HEK293 (cell line): ENCODE measurements at regions not wholly inside any gene's neighbourhood (a gene's known extent, or its start where the extent isn't known, plus 50 kb on each side); places are given as distances from the start of the nearest gene placed in this dataset.

Experiments
- CTCF ChIA-PET: fragments of 350-600 bp; formaldehyde crosslinking; extraction: SDS; loops from one replicate; lab custom pipeline; 2021; ENCODE audit warnings: antibody characterized with exemption; lab: Yijun Ruan, JAX
- POLR2A ChIA-PET: fragments of 300-600 bp; formaldehyde crosslinking; extraction: SDS; loops from one replicate; lab custom pipeline; 2020; ENCODE audit warnings: antibody characterized with exemption, inconsistent platforms; lab: Yijun Ruan, JAX
- H3K27ac ChIP-seq: fragments of 200-500 bp; sonication (Bioruptor generic); 2 replicates; pipeline ENCODE4 v1.5.1; 2014; ENCODE audit warnings: low read depth, low read length, control low read depth, inconsistent platforms; ENCODE audit errors: extremely low read depth
- H3K36me3 ChIP-seq, 2 experiments: fragments of 200-500 bp in 1 of 2; sonication (Bioruptor generic) in 1 of 2; 1 replicate in 1 of 2; 2 replicates in 1 of 2; pipeline ENCODE4 v1.5.1; 2014 to 2017; ENCODE audit warnings: inconsistent platforms in 2 of 2, low read length in 2 of 2; ENCODE audit not compliant: control insufficient read depth in 2 of 2, insufficient read depth in 1 of 2
- H3K4me1 ChIP-seq: fragments of 200-500 bp; sonication (Bioruptor generic); 2 replicates; pipeline ENCODE4 v1.5.1; 2014; ENCODE audit warnings: mild to moderate bottlenecking, low read length, inconsistent platforms; ENCODE audit not compliant: control insufficient read depth, insufficient read depth
- H3K4me3 ChIP-seq: 2 replicates; pipeline ENCODE4 v1.5.1; 2011; ENCODE audit warnings: low read depth, mild to moderate bottlenecking, control low read depth, low read length, moderate library complexity
- H3K9me3 ChIP-seq: fragments of 200-500 bp; sonication (Bioruptor generic); 2 replicates; pipeline ENCODE4 v1.5.1; 2014; ENCODE audit warnings: low read depth, low read length, inconsistent platforms; ENCODE audit not compliant: control insufficient read depth, insufficient read depth
- BCL11B ChIP-seq: fragments of 450-650 bp; formaldehyde crosslinking; IDR thresholded peaks from 2 replicates; pipeline ENCODE4 v1.5.1; 2016; ENCODE audit warnings: low read depth, missing biosample characterization, missing genetic modification characterization
- GLI4 ChIP-seq: fragments of 450-650 bp; formaldehyde crosslinking; IDR thresholded peaks from 2 replicates; pipeline ENCODE4 v1.5.1; 2016; ENCODE audit warnings: missing biosample characterization, missing genetic modification characterization
- KLF16 ChIP-seq: fragments of 450-650 bp; formaldehyde crosslinking; IDR thresholded peaks from 2 replicates; pipeline ENCODE4 v1.5.1; 2017; ENCODE audit warnings: missing biosample characterization, missing genetic modification characterization
- MZF1 ChIP-seq: fragments of 450-650 bp; formaldehyde crosslinking; IDR thresholded peaks from 2 replicates; pipeline ENCODE4 v1.5.1; 2017; ENCODE audit warnings: missing biosample characterization, missing genetic modification characterization, borderline replicate concordance
- OVOL3 ChIP-seq: fragments of 450-650 bp; formaldehyde crosslinking; IDR thresholded peaks from 2 replicates; pipeline ENCODE4 v1.5.1; 2016; ENCODE audit warnings: missing biosample characterization, missing genetic modification characterization
- SCRT1 ChIP-seq: fragments of 450-650 bp; formaldehyde crosslinking; IDR thresholded peaks from 2 replicates; pipeline ENCODE4 v1.5.1; 2016; ENCODE audit warnings: missing biosample characterization, missing genetic modification characterization, borderline replicate concordance
- YY2 ChIP-seq: fragments of 450-650 bp; formaldehyde crosslinking; IDR thresholded peaks from 2 replicates; pipeline ENCODE4 v1.5.1; 2016; ENCODE audit warnings: missing biosample characterization, missing genetic modification characterization
- ZBTB20 ChIP-seq: fragments of 450-650 bp; formaldehyde crosslinking; IDR thresholded peaks from 2 replicates; pipeline ENCODE4 v1.5.1; 2016; ENCODE audit warnings: missing biosample characterization, missing genetic modification characterization
- ZFP41 ChIP-seq: fragments of 450-650 bp; formaldehyde crosslinking; IDR thresholded peaks from 2 replicates; pipeline ENCODE4 v1.5.1; 2016; ENCODE audit warnings: missing biosample characterization, missing genetic modification characterization, borderline replicate concordance
- ZNF146 ChIP-seq: fragments of 450-650 bp; formaldehyde crosslinking; IDR thresholded peaks from 2 replicates; pipeline ENCODE4 v1.5.1; 2016; ENCODE audit warnings: missing biosample characterization, missing genetic modification characterization
- ZNF184 ChIP-seq: fragments of 450-650 bp; IDR thresholded peaks from 2 replicates; pipeline ENCODE4 v1.5.1; 2018; ENCODE audit warnings: missing biosample characterization, mild to moderate bottlenecking, missing genetic modification characterization
- ZNF23 ChIP-seq: fragments of 450-650 bp; formaldehyde crosslinking; IDR thresholded peaks from 2 replicates; pipeline ENCODE4 v1.5.1; 2016; ENCODE audit warnings: missing biosample characterization, missing genetic modification characterization, borderline replicate concordance
- ZNF248 ChIP-seq: fragments of 450-650 bp; formaldehyde crosslinking; IDR thresholded peaks from 2 replicates; pipeline ENCODE4 v1.5.1; 2017; ENCODE audit warnings: missing biosample characterization, missing genetic modification characterization
- ZNF391 ChIP-seq: fragments of 450-650 bp; formaldehyde crosslinking; IDR thresholded peaks from 2 replicates; pipeline ENCODE4 v1.5.1; 2016; ENCODE audit warnings: low read depth, missing biosample characterization, missing genetic modification characterization, borderline replicate concordance
- ZNF423 ChIP-seq: fragments of 450-650 bp; formaldehyde crosslinking; IDR thresholded peaks from 2 replicates; pipeline ENCODE4 v1.5.1; 2016; ENCODE audit warnings: missing biosample characterization, missing genetic modification characterization
- ZNF558 ChIP-seq: fragments of 450-650 bp; formaldehyde crosslinking; IDR thresholded peaks from 2 replicates; pipeline ENCODE4 v1.5.1; 2016; ENCODE audit warnings: missing biosample characterization, missing genetic modification characterization
- ZNF658 ChIP-seq: fragments of 450-650 bp; formaldehyde crosslinking; IDR thresholded peaks from 2 replicates; pipeline ENCODE4; 2016; ENCODE audit warnings: missing biosample characterization, missing genetic modification characterization
- ZNF830 ChIP-seq: fragments of 450-650 bp; IDR thresholded peaks from 2 replicates; pipeline ENCODE4 v1.5.0; 2018; ENCODE audit warnings: missing biosample characterization, missing genetic modification characterization, low read depth, mild to moderate bottlenecking, moderate library complexity
- ZSCAN16 ChIP-seq: fragments of 450-650 bp; formaldehyde crosslinking; IDR thresholded peaks from 2 replicates; pipeline ENCODE4 v1.5.1; 2016; ENCODE audit warnings: missing biosample characterization, missing genetic modification characterization
- ZSCAN23 ChIP-seq: fragments of 450-650 bp; formaldehyde crosslinking; IDR thresholded peaks from 2 replicates; pipeline ENCODE4 v1.5.1; 2016; ENCODE audit warnings: missing biosample characterization, missing genetic modification characterization
- ZSCAN30 ChIP-seq: fragments of 450-650 bp; IDR thresholded peaks from 2 replicates; pipeline ENCODE4 v1.5.1; 2018; ENCODE audit warnings: missing biosample characterization, mild to moderate bottlenecking, missing genetic modification characterization, moderate library complexity
- TF ChIP-seq, protein P1 (sequence below): fragments of 450-650 bp; formaldehyde crosslinking; IDR thresholded peaks from 2 replicates; pipeline ENCODE4 v1.5.1; 2016; ENCODE audit warnings: missing biosample characterization, missing genetic modification characterization
- TF ChIP-seq, protein P2 (sequence below): fragments of 450-650 bp; formaldehyde crosslinking; IDR thresholded peaks from 2 replicates; pipeline ENCODE4 v1.5.1; 2016; ENCODE audit warnings: missing biosample characterization, missing genetic modification characterization
- TF ChIP-seq, protein P3 (sequence below): IDR thresholded peaks from 2 replicates; pipeline ENCODE4 v1.6.1; 2011; ENCODE audit warnings: mild to moderate bottlenecking, low read depth, low read length, borderline replicate concordance
- TF ChIP-seq, protein P4 (sequence below): fragments of 450-650 bp; formaldehyde crosslinking; IDR thresholded peaks from 2 replicates; pipeline ENCODE4 v1.5.1; 2016; ENCODE audit warnings: missing biosample characterization, missing genetic modification characterization, borderline replicate concordance
- TF ChIP-seq, protein P5 (sequence below): fragments of 450-650 bp; formaldehyde crosslinking; IDR thresholded peaks from 2 replicates; pipeline ENCODE4 v1.5.1; 2016; ENCODE audit warnings: missing biosample characterization, missing genetic modification characterization

DNA sequence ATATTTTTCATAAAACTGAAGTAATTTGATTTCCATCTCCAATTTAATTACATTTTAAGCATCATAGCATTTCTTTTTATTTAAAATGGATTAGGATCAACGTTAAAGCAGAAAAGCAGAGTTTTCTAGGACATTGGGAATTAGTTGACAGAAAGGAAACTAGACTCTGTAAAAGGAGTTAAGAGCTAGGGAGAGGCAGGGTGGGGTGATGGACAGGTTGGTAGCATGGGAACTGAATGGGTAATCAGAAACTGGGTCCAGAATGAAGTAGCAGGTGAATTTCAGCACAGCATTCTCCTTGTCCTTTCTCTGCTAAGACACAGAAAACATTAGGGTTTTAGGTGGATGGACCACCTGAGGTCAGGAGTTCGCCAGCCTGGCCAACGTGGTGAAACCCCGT lies 97.6 kb downstream of the ANAPC4 start:
- TF ChIP-seq ZSCAN23 (tag by site-specific recombination): no peak
- no peak for TF ChIP-seq ZFP41 (tag by site-specific recombination)
- TF ChIP-seq ZNF23 (tag by site-specific recombination): no peak
- TF ChIP-seq, protein P1, sequence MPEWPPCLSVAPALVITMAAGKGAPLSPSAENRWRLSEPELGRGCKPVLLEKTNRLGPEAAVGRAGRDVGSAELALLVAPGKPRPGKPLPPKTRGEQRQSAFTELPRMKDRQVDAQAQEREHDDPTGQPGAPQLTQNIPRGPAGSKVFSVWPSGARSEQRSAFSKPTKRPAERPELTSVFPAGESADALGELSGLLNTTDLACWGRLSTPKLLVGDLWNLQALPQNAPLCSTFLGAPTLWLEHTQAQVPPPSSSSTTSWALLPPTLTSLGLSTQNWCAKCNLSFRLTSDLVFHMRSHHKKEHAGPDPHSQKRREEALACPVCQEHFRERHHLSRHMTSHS (tag by site-specific recombination): no peak
- no peak for TF ChIP-seq ZNF184 (tag by site-specific recombination)
- TF ChIP-seq GLI4 (tag by site-specific recombination): no peak
- TF ChIP-seq ZNF146: no peak
- no peak for TF ChIP-seq ZNF248 (tag by site-specific recombination)
- no peak for TF ChIP-seq ZNF558
- no peak for TF ChIP-seq BCL11B (tag by site-specific recombination)
- no peak for TF ChIP-seq OVOL3 (tag by site-specific recombination)
- TF ChIP-seq SCRT1 (tag by site-specific recombination): no peak
- TF ChIP-seq, protein P2, sequence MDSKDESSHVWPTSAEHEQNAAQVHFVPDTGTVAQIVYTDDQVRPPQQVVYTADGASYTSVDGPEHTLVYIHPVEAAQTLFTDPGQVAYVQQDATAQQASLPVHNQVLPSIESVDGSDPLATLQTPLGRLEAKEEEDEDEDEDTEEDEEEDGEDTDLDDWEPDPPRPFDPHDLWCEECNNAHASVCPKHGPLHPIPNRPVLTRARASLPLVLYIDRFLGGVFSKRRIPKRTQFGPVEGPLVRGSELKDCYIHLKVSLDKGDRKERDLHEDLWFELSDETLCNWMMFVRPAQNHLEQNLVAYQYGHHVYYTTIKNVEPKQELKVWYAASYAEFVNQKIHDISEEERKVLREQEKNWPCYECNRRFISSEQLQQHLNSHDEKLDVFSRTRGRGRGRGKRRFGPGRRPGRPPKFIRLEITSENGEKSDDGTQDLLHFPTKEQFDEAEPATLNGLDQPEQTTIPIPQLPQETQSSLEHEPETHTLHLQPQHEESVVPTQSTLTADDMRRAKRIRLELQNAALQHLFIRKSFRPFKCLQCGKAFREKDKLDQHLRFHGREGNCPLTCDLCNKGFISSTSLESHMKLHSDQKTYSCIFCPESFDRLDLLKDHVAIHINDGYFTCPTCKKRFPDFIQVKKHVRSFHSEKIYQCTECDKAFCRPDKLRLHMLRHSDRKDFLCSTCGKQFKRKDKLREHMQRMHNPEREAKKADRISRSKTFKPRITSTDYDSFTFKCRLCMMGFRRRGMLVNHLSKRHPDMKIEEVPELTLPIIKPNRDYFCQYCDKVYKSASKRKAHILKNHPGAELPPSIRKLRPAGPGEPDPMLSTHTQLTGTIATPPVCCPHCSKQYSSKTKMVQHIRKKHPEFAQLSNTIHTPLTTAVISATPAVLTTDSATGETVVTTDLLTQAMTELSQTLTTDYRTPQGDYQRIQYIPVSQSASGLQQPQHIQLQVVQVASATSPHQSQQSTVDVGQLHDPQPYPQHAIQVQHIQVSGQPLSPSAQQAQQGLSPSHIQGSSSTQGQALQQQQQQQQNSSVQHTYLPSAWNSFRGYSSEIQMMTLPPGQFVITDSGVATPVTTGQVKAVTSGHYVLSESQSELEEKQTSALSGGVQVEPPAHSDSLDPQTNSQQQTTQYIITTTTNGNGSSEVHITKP (tag by site-specific recombination): no peak
- no peak for TF ChIP-seq ZNF658
- CTCF ChIA-PET: no interaction called here

DNA sequence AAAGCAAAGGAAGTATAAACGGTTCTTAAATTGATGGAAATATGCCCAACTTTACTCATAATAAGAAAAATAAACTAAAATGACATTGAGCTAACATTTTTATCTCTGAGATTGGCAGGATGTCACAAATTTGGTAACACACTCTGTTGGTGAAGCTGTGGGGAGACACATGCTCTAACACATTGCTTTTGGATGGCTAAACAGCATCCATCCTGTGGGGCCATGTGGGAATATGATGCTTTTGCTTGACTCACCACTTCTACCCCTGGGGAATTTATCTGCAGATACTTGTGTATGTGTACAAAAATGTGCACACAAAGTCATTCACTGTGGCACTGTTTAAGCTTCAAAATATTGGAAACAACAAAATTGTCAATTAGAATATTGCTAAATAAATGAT lies 100.2 kb downstream of the ANAPC4 start:
- H3K4me1 ChIP-seq: no peaks in the 10 kb centered on the region
- TF ChIP-seq ZSCAN16 (tag by site-specific recombination) (no peak), ZBTB20 (no peak), YY2 (tag by site-specific recombination) (no peak), ZSCAN30 (tag by site-specific recombination) (no peak), ZNF423 (tag by site-specific recombination) (no peak), ZNF830 (tag by site-specific recombination) (no peak), KLF16 (no peak), MZF1 (tag by site-specific recombination) (no peak), ZNF391 (tag by site-specific recombination) (no peak)
- TF ChIP-seq, protein P3, sequence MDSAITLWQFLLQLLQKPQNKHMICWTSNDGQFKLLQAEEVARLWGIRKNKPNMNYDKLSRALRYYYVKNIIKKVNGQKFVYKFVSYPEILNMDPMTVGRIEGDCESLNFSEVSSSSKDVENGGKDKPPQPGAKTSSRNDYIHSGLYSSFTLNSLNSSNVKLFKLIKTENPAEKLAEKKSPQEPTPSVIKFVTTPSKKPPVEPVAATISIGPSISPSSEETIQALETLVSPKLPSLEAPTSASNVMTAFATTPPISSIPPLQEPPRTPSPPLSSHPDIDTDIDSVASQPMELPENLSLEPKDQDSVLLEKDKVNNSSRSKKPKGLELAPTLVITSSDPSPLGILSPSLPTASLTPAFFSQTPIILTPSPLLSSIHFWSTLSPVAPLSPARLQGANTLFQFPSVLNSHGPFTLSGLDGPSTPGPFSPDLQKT: no peak
- TF ChIP-seq, protein P4, sequence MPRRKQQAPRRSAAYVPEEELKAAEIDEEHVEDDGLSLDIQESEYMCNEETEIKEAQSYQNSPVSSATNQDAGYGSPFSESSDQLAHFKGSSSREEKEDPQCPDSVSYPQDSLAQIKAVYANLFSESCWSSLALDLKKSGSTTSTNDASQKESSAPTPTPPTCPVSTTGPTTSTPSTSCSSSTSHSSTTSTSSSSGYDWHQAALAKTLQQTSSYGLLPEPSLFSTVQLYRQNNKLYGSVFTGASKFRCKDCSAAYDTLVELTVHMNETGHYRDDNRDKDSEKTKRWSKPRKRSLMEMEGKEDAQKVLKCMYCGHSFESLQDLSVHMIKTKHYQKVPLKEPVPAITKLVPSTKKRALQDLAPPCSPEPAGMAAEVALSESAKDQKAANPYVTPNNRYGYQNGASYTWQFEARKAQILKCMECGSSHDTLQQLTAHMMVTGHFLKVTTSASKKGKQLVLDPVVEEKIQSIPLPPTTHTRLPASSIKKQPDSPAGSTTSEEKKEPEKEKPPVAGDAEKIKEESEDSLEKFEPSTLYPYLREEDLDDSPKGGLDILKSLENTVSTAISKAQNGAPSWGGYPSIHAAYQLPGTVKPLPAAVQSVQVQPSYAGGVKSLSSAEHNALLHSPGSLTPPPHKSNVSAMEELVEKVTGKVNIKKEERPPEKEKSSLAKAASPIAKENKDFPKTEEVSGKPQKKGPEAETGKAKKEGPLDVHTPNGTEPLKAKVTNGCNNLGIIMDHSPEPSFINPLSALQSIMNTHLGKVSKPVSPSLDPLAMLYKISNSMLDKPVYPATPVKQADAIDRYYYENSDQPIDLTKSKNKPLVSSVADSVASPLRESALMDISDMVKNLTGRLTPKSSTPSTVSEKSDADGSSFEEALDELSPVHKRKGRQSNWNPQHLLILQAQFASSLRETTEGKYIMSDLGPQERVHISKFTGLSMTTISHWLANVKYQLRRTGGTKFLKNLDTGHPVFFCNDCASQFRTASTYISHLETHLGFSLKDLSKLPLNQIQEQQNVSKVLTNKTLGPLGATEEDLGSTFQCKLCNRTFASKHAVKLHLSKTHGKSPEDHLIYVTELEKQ (tag by site-specific recombination): no peak
- TF ChIP-seq, protein P5, sequence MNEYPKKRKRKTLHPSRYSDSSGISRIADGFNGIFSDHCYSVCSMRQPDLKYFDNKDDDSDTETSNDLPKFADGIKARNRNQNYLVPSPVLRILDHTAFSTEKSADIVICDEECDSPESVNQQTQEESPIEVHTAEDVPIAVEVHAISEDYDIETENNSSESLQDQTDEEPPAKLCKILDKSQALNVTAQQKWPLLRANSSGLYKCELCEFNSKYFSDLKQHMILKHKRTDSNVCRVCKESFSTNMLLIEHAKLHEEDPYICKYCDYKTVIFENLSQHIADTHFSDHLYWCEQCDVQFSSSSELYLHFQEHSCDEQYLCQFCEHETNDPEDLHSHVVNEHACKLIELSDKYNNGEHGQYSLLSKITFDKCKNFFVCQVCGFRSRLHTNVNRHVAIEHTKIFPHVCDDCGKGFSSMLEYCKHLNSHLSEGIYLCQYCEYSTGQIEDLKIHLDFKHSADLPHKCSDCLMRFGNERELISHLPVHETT (tag by site-specific recombination): no peak
- no peaks in the 10 kb centered on the region for H3K9me3 ChIP-seq
- CTCF ChIA-PET: no interaction called here
- POLR2A ChIA-PET: no interaction called here
- no peaks in the 10 kb centered on the region for H3K36me3 ChIP-seq
- no peak overlapping the region for H3K4me3 ChIP-seq
- no peak overlapping the region for H3K27ac ChIP-seq

More for the DNA sequence above, 97.6 kb downstream of the ANAPC4 start:
- POLR2A ChIA-PET: no interaction called here
- no peak overlapping the region for H3K27ac ChIP-seq
- H3K4me3 ChIP-seq: no peak overlapping the region
- H3K9me3 ChIP-seq: no peaks in the 10 kb centered on the region
- no peaks in the 10 kb centered on the region for H3K4me1 ChIP-seq
- no peaks in the 10 kb centered on the region for H3K36me3 ChIP-seq
